GM21367 (cell line): ENCODE measurements at regions not wholly inside any gene's neighbourhood (a gene's known extent, or its start where the extent isn't known, plus 50 kb on each side); places are given as distances from the start of the nearest gene placed in this dataset.

ENCODE experiments used
- ATAC-seq: cut with Tn5 transposase; IDR thresholded peaks from one replicate; pipeline ENCODE4 v1.9.1; 2021; ENCODE audit not compliant: unreplicated experiment

GRCh38 chr4:138964716-138965426 lies 50.7 kb upstream of the NOCT start:
- no peak for ATAC-seq

GRCh38 chr4:138963412-138963811 lies 52.2 kb upstream of the NOCT start:
- no peak for ATAC-seq

GRCh38 chr4:138961664-138962063 lies 53.9 kb upstream of the NOCT start:
- ATAC-seq: no peak

- no peak for ATAC-seq
Observed at GRCh38 chr4:138961129-138961528, 54.5 kb upstream of the NOCT start.

- ATAC-seq: no peak
Observed at GRCh38 chr4:138960175-138960710, 55.3 kb upstream of the NOCT start.

GRCh38 chr4:138959097-138959815 lies 56.3 kb upstream of the NOCT start:
- no peak for ATAC-seq

GRCh38 chr4:138958519-138958918 lies 57.1 kb upstream of the NOCT start:
- no peak for ATAC-seq

- no peak for ATAC-seq
Observed at GRCh38 chr4:138957302-138957701, 58.3 kb upstream of the NOCT start.

- no peak for ATAC-seq
Observed at GRCh38 chr4:138954428-138954827, 61.2 kb upstream of the NOCT start.

GRCh38 chr4:138953961-138954371 lies 61.6 kb upstream of the NOCT start:
- no peak for ATAC-seq

- no peak for ATAC-seq
Observed at GRCh38 chr4:138952411-138952810, 63.2 kb upstream of the NOCT start.

- no peak for ATAC-seq
Observed at GRCh38 chr4:138951764-138952163, 63.8 kb upstream of the NOCT start.

- ATAC-seq: no peak
Observed at GRCh38 chr4:138949866-138950265, 65.7 kb upstream of the NOCT start.

- ATAC-seq: no peak
Observed at GRCh38 chr4:138948918-138949317, 66.7 kb upstream of the NOCT start.

- no peak for ATAC-seq
Observed at GRCh38 chr4:138946306-138946705, 69.3 kb upstream of the NOCT start.

- ATAC-seq: no peak
Observed at GRCh38 chr4:138945840-138946239, 69.7 kb upstream of the NOCT start.

GRCh38 chr4:138945401-138945800 lies 70.2 kb upstream of the NOCT start:
- ATAC-seq: no peak

- ATAC-seq: no peak
Observed at GRCh38 chr4:138943893-138944292, 71.7 kb upstream of the NOCT start.

- ATAC-seq: no peak
Observed at GRCh38 chr4:138941037-138941436, 74.5 kb upstream of the NOCT start.

GRCh38 chr4:138939960-138940359 lies 75.6 kb upstream of the NOCT start:
- ATAC-seq: no peak

- ATAC-seq: peak; percentile 78
Observed at GRCh38 chr4:138938366-138938690, 77.3 kb upstream of the NOCT start.

GRCh38 chr4:138935135-138935807 lies 80.3 kb upstream of the NOCT start:
- ATAC-seq: no peak
